HL-60 (cell line): ENCODE measurements at regions not wholly inside any gene's neighbourhood (a gene's known extent, or its start where the extent isn't known, plus 50 kb on each side); places are given as distances from the start of the nearest gene placed in this dataset.

Experiments used
- CTCF ChIP-seq: IDR thresholded peaks from one replicate; pipeline ENCODE4 v1.5.1; 2011; ENCODE audit warnings: low read length, control low read depth, inconsistent platforms; ENCODE audit not compliant: insufficient read depth
- GABPA ChIP-seq: IDR thresholded peaks from 2 replicates; pipeline ENCODE4 v1.6.1; 2012; ENCODE audit warnings: low read depth
- REST ChIP-seq: IDR thresholded peaks from 2 replicates; pipeline ENCODE4 v1.6.1; 2012; ENCODE audit warnings: low read depth; ENCODE audit not compliant: insufficient replicate concordance
- SPI1 ChIP-seq: IDR thresholded peaks from 2 replicates; pipeline ENCODE4 v1.6.1; 2012; ENCODE audit warnings: low read depth, mild to moderate bottlenecking, borderline replicate concordance

- TF ChIP-seq SPI1, result no peak
- no peak for TF ChIP-seq CTCF
- no peak for TF ChIP-seq GABPA
- no peak for TF ChIP-seq REST
Observed at GRCh38 chr17:72529386-72529785, 408.6 kb downstream of the SOX9 start.
